Natural killer cell (primary cell): ENCODE measurements at regions not wholly inside any gene's neighbourhood (a gene's known extent, or its start where the extent isn't known, plus 50 kb on each side); places are given as distances from the start of the nearest gene placed in this dataset.

ENCODE experiments used
- ATAC-seq, 3 donors: fragments of 150-1000 bp in 2 of 3; fragments of 200-7000 bp in 1 of 3; cut with Tn5 transposase; 1 replicate in 1 of 3; 2 replicates in 2 of 3; pipeline ENCODE4 v1.10.0; 2021; ENCODE audit warnings: mild to moderate bottlenecking in 2 of 3, moderate library complexity in 2 of 3
- DNase-seq, 2 donors: peaks; one replicate each; pipeline versions ENCODE4 v3.0.0 to v3.0.0-alpha.2; 2013 to 2021; ENCODE audit warnings: mixed read lengths in 1 of 2
- H3K27ac ChIP-seq: one replicate; pipeline ENCODE4 v1.5.1; 2013; ENCODE audit warnings: mild to moderate bottlenecking, low read length
- H3K27me3 ChIP-seq: one replicate; pipeline ENCODE4 v1.6.1; 2013; ENCODE audit warnings: low read length; ENCODE audit not compliant: control insufficient read depth, insufficient read depth
- H3K36me3 ChIP-seq: one replicate; pipeline ENCODE4 v1.6.1; 2013; ENCODE audit warnings: low read length; ENCODE audit not compliant: control insufficient read depth, insufficient read depth
- H3K4me1 ChIP-seq: one replicate; pipeline ENCODE4 v1.6.1; 2013; ENCODE audit warnings: low read length; ENCODE audit not compliant: control insufficient read depth, insufficient read depth
- H3K4me3 ChIP-seq: one replicate; pipeline ENCODE4 v1.5.1; 2013; ENCODE audit warnings: low read length
- H3K9me3 ChIP-seq: one replicate; pipeline ENCODE4 v1.6.1; 2013; ENCODE audit warnings: low read length; ENCODE audit not compliant: control insufficient read depth, insufficient read depth
- H3K27ac Mint-ChIP-seq, 2 donors: one replicate each; pipeline ENCODE4 v1.8.0; 2022; ENCODE audit warnings: mild to moderate bottlenecking in 2 of 2, mixed read lengths in 2 of 2, moderate library complexity in 1 of 2
- H3K27me3 Mint-ChIP-seq, 2 donors: one replicate each; pipeline ENCODE4 v1.8.0; 2022; ENCODE audit warnings: low read depth in 2 of 2, mixed read lengths in 2 of 2
- H3K36me3 Mint-ChIP-seq: one replicate; pipeline ENCODE4 v1.8.0; 2022; ENCODE audit warnings: mixed read lengths
- H3K4me1 Mint-ChIP-seq, 2 donors: one replicate each; pipeline ENCODE4 v1.8.0; 2022; ENCODE audit warnings: mixed read lengths in 2 of 2
- H3K4me3 Mint-ChIP-seq: one replicate; pipeline ENCODE4 v1.8.0; 2022; ENCODE audit warnings: mild to moderate bottlenecking, moderate library complexity, mixed read lengths
- H3K9me3 Mint-ChIP-seq, 2 donors: one replicate each; pipeline ENCODE4 v1.8.0; 2022; ENCODE audit warnings: mixed read lengths in 2 of 2
- CTCF ChIP-seq: fragments of 200-600 bp; IDR thresholded peaks from one replicate; pipeline ENCODE4 v1.8.0; 2022; ENCODE audit warnings: antibody characterized with exemption
- WGBS: methylation state at CpG from one replicate; pipeline ENCODE4 v1.1.7; 2013; ENCODE audit warnings: missing lambda C conversion rate; ENCODE audit not compliant: insufficient coverage; 5-methylcytosine and 5-hydroxymethylcytosine counted together
- intact Hi-C: fragments of 100-400 bp; cut with micrococcal nuclease; formaldehyde crosslinking; loops from one replicate; pipeline ENCODE4 v1.14.2; 2022

GRCh38 chr5:67963789-67964519 is 251.6 kb upstream of the PIK3R1 start:
- H3K9me3 Mint-ChIP-seq = peaks cover 0 to 2% of the 10 kb centered on the region in 2 donors
- DNase-seq (no peak), ATAC-seq (no peak)
- H3K36me3 ChIP-seq = no peaks in the 10 kb centered on the region
- no peaks in the 10 kb centered on the region for H3K36me3 Mint-ChIP-seq
- intact Hi-C loops = no loop called here
- no peak overlapping the region for H3K27ac Mint-ChIP-seq
- no peak for TF ChIP-seq CTCF
- no peak overlapping the region for H3K4me3 ChIP-seq
- H3K4me3 Mint-ChIP-seq = no peak overlapping the region
- peaks cover 5% of the 10 kb centered on the region in 2 donors for H3K27me3 Mint-ChIP-seq
- no peaks in the 10 kb centered on the region for H3K4me1 Mint-ChIP-seq
- WGBS = 100% methylated on average over 2 of the region's 4 CpGs
- no peaks in the 10 kb centered on the region for H3K9me3 ChIP-seq
- H3K27ac ChIP-seq = no peak overlapping the region
- H3K4me1 ChIP-seq = no peaks in the 10 kb centered on the region
- H3K27me3 ChIP-seq = no peaks in the 10 kb centered on the region

GRCh38 chr5:67960939-67961338 is 254.6 kb upstream of the PIK3R1 start:
- Histone ChIP-seq H3K4me1 (no peaks in the 10 kb centered on the region), H3K27me3 (no peaks in the 10 kb centered on the region), H3K9me3 (no peaks in the 10 kb centered on the region), H3K36me3 (no peaks in the 10 kb centered on the region), H3K27ac (no peak overlapping the region), H3K4me3 (no peak overlapping the region)
- WGBS = 57% methylated on average over 1 of the region's 2 CpGs
- H3K9me3 Mint-ChIP-seq = no peaks in the 10 kb centered on the region
- no peak overlapping the region for H3K27ac Mint-ChIP-seq
- no peak for TF ChIP-seq CTCF
- no peaks in the 10 kb centered on the region for H3K4me1 Mint-ChIP-seq
- no peak for ATAC-seq
- no peak overlapping the region for H3K4me3 Mint-ChIP-seq
- no peak for DNase-seq
- H3K36me3 Mint-ChIP-seq = no peaks in the 10 kb centered on the region
- peaks cover 8 to 20% of the 10 kb centered on the region in 2 donors for H3K27me3 Mint-ChIP-seq
- intact Hi-C loops = no loop called here

- intact Hi-C loops = no loop called here
- no peaks in the 10 kb centered on the region for H3K36me3 Mint-ChIP-seq
- Histone ChIP-seq H3K4me1 (no peaks in the 10 kb centered on the region), H3K4me3 (no peak overlapping the region), H3K36me3 (no peaks in the 10 kb centered on the region), H3K9me3 (no peaks in the 10 kb centered on the region), H3K27ac (no peak overlapping the region), H3K27me3 (no peaks in the 10 kb centered on the region)
- no peaks in the 10 kb centered on the region for H3K9me3 Mint-ChIP-seq
- peaks cover 21 to 46% of the 10 kb centered on the region in 2 donors for H3K27me3 Mint-ChIP-seq
- ATAC-seq = no peak
- 86% methylated on average over 5 of the region's 6 CpGs for WGBS
- no peak for DNase-seq
- TF ChIP-seq CTCF = no peak
- H3K4me1 Mint-ChIP-seq = no peaks in the 10 kb centered on the region
- H3K4me3 Mint-ChIP-seq = no peak overlapping the region
- H3K27ac Mint-ChIP-seq = no peak overlapping the region
These were observed 258.2 kb upstream of the PIK3R1 start for GRCh38 chr5:67957374-67957773.

- Mint-ChIP-seq H3K4me3 (no peak overlapping the region), H3K27ac (no peak overlapping the region), H3K27me3 (peaks cover 17 to 44% of the 10 kb centered on the region in 2 donors), H3K4me1 (no peaks in the 10 kb centered on the region), H3K36me3 (no peaks in the 10 kb centered on the region), H3K9me3 (no peaks in the 10 kb centered on the region)
- TF ChIP-seq CTCF = no peak
- ATAC-seq (no peak), DNase-seq (no peak)
- intact Hi-C loops = no loop called here
- Histone ChIP-seq H3K9me3 (no peaks in the 10 kb centered on the region), H3K27me3 (no peaks in the 10 kb centered on the region), H3K27ac (no peak overlapping the region), H3K36me3 (no peaks in the 10 kb centered on the region), H3K4me3 (no peak overlapping the region), H3K4me1 (no peaks in the 10 kb centered on the region)
- 94% methylated on average over 2 of the region's 2 CpGs for WGBS
These were observed 261.2 kb upstream of the PIK3R1 start for GRCh38 chr5:67954351-67954750.
